Spinal cord (tissue), 9 donors: ENCODE measurements at regions not wholly inside any gene's neighbourhood (a gene's known extent, or its start where the extent isn't known, plus 50 kb on each side); places are given as distances from the start of the nearest gene placed in this dataset.
"Not testable (repeated sequence)": the region's sequence is repeated elsewhere in the genome, so short reads cannot be mapped to it uniquely, and the experiment has no call there.

Source experiments
- DNase-seq, 6 donors: peaks; one replicate each; pipeline versions ENCODE4 v3.0.0 to v3.0.0-alpha.2; 2013 to 2015; ENCODE audit warnings: low spot score in 6 of 6, low read depth in 4 of 6
- H3K27ac ChIP-seq: one replicate; pipeline ENCODE4 v1.5.1; 2013; ENCODE audit warnings: low read depth, low read length, control low read depth
- H3K27me3 ChIP-seq: one replicate; pipeline ENCODE4 v1.6.1; 2013; ENCODE audit warnings: low read length; ENCODE audit not compliant: control insufficient read depth, insufficient read depth
- H3K36me3 ChIP-seq: one replicate; pipeline ENCODE4 v1.6.1; 2013; ENCODE audit warnings: low read length; ENCODE audit not compliant: control insufficient read depth, insufficient read depth
- H3K4me1 ChIP-seq: one replicate; pipeline ENCODE4 v1.6.1; 2013; ENCODE audit warnings: low read length; ENCODE audit not compliant: control insufficient read depth, insufficient read depth
- H3K4me3 ChIP-seq: one replicate; pipeline ENCODE4 v1.5.1; 2013; ENCODE audit warnings: low read depth, low read length, control low read depth
- H3K9me3 ChIP-seq: one replicate; pipeline ENCODE4 v1.6.1; 2013; ENCODE audit warnings: low read length; ENCODE audit not compliant: control insufficient read depth, insufficient read depth
- WGBS: methylation state at CpG from one replicate; pipeline ENCODE4 v1.1.5; 2013; ENCODE audit warnings: missing lambda C conversion rate; ENCODE audit not compliant: insufficient coverage; 5-methylcytosine and 5-hydroxymethylcytosine counted together
- donor health status: healthy.

GRCh38 chr3:36656873-36657272, 107.5 kb downstream of the DCLK3 start:
- WGBS = 100% methylated on average over 1 of the region's 2 CpGs
- Histone ChIP-seq H3K36me3 (no peaks in the 10 kb centered on the region), H3K9me3 (no peaks in the 10 kb centered on the region)

GRCh38 chr3:36653095-36653494, 111.3 kb downstream of the DCLK3 start:
- no peaks in the 10 kb centered on the region for H3K36me3 ChIP-seq
- no peak overlapping the region for H3K4me3 ChIP-seq
- H3K27me3 ChIP-seq = no peaks in the 10 kb centered on the region
- H3K27ac ChIP-seq = no peak overlapping the region
- no peak for DNase-seq
- H3K4me1 ChIP-seq = no peaks in the 10 kb centered on the region
- no peaks in the 10 kb centered on the region for H3K9me3 ChIP-seq

More at GRCh38 chr3:36656873-36657272, 107.5 kb downstream of the DCLK3 start:
- no peaks in the 10 kb centered on the region for H3K27me3 ChIP-seq
- no peak overlapping the region for H3K4me3 ChIP-seq
- DNase-seq = no peak
- H3K27ac ChIP-seq = no peak overlapping the region
- H3K4me1 ChIP-seq = no peaks in the 10 kb centered on the region

DNA sequence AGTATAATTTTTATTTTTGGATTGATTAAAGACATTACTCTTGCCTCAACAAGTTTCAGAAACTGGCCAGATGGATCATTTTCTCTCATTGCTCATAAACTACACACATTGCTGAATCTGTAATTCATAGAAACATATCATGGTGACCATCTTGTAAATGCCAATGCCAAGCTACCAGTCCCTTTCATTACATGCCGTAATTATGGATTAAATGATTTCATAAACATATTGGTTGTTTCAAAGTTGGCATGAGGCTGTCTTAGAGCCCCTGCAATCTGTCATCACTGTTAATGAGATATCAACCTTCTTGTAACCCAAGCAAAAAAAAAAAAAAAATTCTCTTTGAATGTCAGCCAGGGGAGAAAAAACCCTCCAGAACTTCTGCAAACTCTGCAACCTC, 112.2 kb downstream of the DCLK3 start:
- DNase-seq = peak in 2 of 6 donors; percentile 10 to 47
- no peak overlapping the region for H3K27ac ChIP-seq
- no CpG with 5 or more reads among the region's 1 CpG for WGBS
- H3K9me3 ChIP-seq = no peaks in the 10 kb centered on the region
- H3K36me3 ChIP-seq = no peaks in the 10 kb centered on the region
- H3K27me3 ChIP-seq = no peaks in the 10 kb centered on the region
- H3K4me1 ChIP-seq = no peaks in the 10 kb centered on the region
- no peak overlapping the region for H3K4me3 ChIP-seq

GRCh38 chr3:36650271-36650671, 114.1 kb downstream of the DCLK3 start:
- no peaks in the 10 kb centered on the region for H3K36me3 ChIP-seq
- no peaks in the 10 kb centered on the region for H3K27me3 ChIP-seq
- DNase-seq = no peak
- H3K4me1 ChIP-seq = no peaks in the 10 kb centered on the region
- no peak overlapping the region for H3K27ac ChIP-seq
- H3K4me3 ChIP-seq = no peak overlapping the region
- no peaks in the 10 kb centered on the region for H3K9me3 ChIP-seq

- no peak overlapping the region for H3K27ac ChIP-seq
Observed at GRCh38 chr3:36649125-36649524, 115.2 kb downstream of the DCLK3 start.

GRCh38 chr3:36648241-36649034, 115.9 kb downstream of the DCLK3 start:
- no peaks in the 10 kb centered on the region for H3K27me3 ChIP-seq
- H3K27ac ChIP-seq = no peak overlapping the region
- no peaks in the 10 kb centered on the region for H3K4me1 ChIP-seq
- DNase-seq = peak in 1 of 6 donors; percentile 60
- no CpG with 5 or more reads among the region's 5 CpGs for WGBS
- no peaks in the 10 kb centered on the region for H3K36me3 ChIP-seq
- no peaks in the 10 kb centered on the region for H3K9me3 ChIP-seq
- no peak overlapping the region for H3K4me3 ChIP-seq

More at GRCh38 chr3:36649125-36649524, 115.2 kb downstream of the DCLK3 start:
- Histone ChIP-seq H3K4me3 (no peak overlapping the region), H3K36me3 (no peaks in the 10 kb centered on the region), H3K4me1 (no peaks in the 10 kb centered on the region), H3K9me3 (no peaks in the 10 kb centered on the region), H3K27me3 (no peaks in the 10 kb centered on the region)
- WGBS = 100% methylated on average over 1 of the region's 1 CpG
- DNase-seq = no peak

DNA sequence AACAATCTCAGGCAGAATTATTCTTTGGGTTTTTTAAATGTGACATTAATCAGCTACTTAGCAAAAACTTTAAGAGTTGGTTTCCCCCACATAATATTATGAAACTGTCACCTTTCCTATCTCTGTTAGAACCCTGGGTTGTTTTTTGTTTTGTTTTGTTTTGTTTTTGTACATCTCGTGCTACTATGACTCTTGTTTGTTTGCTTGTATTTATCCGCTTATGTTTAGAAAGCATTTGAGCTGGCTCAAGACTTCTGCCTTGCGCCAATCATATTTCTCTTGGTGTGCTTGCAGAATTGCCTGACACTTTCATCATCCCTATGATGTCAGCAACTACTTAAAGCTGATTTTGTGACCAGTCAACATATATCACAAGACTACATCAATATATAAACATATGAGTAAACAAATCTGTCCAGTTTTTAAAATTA, 116.9 kb downstream of the DCLK3 start:
- no peaks in the 10 kb centered on the region for H3K27me3 ChIP-seq
- no peaks in the 10 kb centered on the region for H3K4me1 ChIP-seq
- no peaks in the 10 kb centered on the region for H3K9me3 ChIP-seq
- H3K36me3 ChIP-seq = no peaks in the 10 kb centered on the region
- H3K27ac ChIP-seq = no peak overlapping the region
- no peak overlapping the region for H3K4me3 ChIP-seq
- DNase-seq = no peak
- no CpG with 5 or more reads among the region's 3 CpGs for WGBS

GRCh38 chr3:36643192-36643591, 121.2 kb downstream of the DCLK3 start:
- no peaks in the 10 kb centered on the region for H3K9me3 ChIP-seq
- H3K36me3 ChIP-seq = no peaks in the 10 kb centered on the region
- H3K27ac ChIP-seq = no peak overlapping the region
- WGBS = 94% methylated on average over 5 of the region's 8 CpGs
- DNase-seq = no peak
- no peak overlapping the region for H3K4me3 ChIP-seq
- H3K27me3 ChIP-seq = no peaks in the 10 kb centered on the region
- H3K4me1 ChIP-seq = no peaks in the 10 kb centered on the region

- Histone ChIP-seq H3K4me1 (no peaks in the 10 kb centered on the region), H3K27me3 (no peaks in the 10 kb centered on the region), H3K36me3 (no peaks in the 10 kb centered on the region), H3K27ac (no peak overlapping the region), H3K4me3 (no peak overlapping the region), H3K9me3 (peaks cover 2% of the 10 kb centered on the region)
- no peak for DNase-seq
- no CpG with 5 or more reads among the region's 1 CpG for WGBS
Observed at GRCh38 chr3:36635731-36636130, 128.6 kb downstream of the DCLK3 start.

GRCh38 chr3:36633897-36634296, 130.5 kb downstream of the DCLK3 start:
- not testable (repeated sequence) for H3K9me3 ChIP-seq, H3K27ac ChIP-seq, DNase-seq, H3K4me1 ChIP-seq, H3K36me3 ChIP-seq, H3K27me3 ChIP-seq, H3K4me3 ChIP-seq
- 97% methylated on average over 38 of the region's 39 CpGs for WGBS
